Fibroblast of skin of back (primary cell): ENCODE measurements at regions not wholly inside any gene's neighbourhood (a gene's known extent, or its start where the extent isn't known, plus 50 kb on each side); places are given as distances from the start of the nearest gene placed in this dataset.
A peak's percentile ranks its signal among the peaks of the same experiment; 100 is the strongest.
"Not testable (repeated sequence)": the region's sequence is repeated elsewhere in the genome, so short reads cannot be mapped to it uniquely, and the experiment has no call there.

ENCODE experiments used
- DNase-seq: peaks from one replicate; pipeline ENCODE4 v3.0.0-alpha.2; 2013

DNA sequence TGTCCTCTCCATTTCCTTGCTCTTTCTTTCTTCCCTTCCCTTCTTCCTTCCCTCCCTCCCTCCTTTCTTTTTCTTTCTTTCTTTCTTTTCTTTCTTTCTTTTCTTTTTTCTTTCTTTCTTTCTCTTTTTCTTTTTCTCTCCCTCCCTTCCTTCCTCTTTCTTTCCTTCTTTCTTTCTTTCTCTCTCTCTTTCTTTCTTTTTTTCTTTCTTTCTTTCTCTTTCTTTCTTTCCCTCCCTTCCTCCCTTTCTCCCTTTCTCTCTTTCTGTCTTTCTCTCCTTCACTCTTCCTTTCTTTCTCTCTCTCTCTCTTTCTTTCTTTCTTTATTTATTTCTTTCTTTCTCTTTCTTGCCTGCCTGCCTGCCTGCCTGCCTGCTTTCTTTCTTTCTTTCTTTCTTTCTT is 326.8 kb upstream of the ONECUT1 start:
- not testable (repeated sequence) for DNase-seq

DNA sequence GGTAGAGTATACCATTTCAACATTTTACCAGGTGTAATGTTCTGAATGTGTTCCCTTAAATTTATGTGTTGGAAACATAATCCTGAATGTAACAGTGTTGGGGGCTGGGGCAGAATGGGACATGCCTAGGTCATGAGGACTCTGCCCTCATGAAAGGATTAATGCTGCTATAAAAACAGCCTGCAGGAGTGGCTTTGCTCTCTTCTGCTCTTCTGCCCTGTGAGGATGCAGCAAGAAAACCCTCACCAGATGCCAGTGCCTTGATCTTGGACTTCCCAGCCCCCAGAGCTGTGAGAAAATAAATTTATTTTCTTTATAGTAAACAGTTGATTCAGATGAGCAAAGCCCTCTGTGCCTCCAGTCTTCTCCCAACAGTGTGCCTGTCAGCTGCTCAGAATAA is 326.0 kb upstream of the ONECUT1 start:
- no peak for DNase-seq

DNA sequence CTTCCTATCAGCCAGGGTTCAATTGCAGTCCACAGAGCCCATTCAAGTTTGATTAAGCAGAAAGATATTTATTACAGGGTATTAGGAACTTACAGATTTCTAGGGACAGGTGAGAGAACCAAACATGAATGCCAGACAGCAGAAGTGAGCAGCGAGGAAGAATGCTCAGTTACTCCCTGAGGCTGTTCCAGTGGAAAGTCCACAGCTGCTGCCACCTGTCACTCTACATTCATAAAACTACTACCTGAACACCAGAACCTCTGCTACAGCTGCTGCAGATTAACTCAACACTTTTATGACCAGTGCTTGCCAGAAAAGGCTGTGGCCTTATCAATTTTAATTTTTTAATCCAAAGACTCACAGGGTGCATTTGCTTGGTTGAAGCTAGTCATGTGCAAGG is 325.4 kb upstream of the ONECUT1 start:
- DNase-seq: no peak

DNA sequence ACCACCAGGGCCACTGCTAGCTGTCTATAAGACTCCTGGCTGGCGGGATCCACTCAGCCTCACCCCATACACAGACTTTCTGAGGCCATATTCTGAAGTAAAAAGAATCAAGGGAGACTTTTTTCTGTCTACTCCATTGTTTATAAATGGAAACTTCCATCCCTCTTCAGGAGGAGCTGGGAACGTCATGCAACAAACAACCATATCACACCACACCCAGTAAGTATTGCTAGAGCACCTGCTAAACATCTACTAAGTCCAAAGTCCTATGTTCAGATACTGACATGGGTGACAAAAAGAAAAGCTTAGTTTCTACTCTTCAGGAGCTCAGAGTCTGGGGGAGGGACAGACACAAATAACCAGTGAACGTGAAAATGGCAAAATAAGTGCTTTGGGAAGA is 324.8 kb upstream of the ONECUT1 start:
- DNase-seq: no peak

DNA sequence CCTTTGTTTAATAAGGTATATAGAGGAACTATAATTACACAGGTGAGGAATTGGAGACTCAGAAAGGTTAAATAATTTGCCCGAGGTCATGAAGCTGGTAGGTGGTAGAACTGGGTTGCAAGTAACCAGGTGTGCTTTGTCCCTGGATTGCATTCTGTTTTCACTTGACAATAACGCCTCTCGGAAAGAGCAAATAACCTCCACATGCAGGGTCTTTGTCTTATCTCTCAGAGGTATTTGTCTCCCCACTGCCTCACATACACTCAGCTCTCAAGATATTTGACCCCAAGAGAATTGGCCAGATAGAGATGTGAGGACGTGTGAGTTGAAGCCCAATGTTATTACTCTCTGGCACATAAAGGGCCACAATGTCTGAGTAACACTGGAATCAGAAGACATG is 320.9 kb upstream of the ONECUT1 start:
- no peak for DNase-seq

DNA sequence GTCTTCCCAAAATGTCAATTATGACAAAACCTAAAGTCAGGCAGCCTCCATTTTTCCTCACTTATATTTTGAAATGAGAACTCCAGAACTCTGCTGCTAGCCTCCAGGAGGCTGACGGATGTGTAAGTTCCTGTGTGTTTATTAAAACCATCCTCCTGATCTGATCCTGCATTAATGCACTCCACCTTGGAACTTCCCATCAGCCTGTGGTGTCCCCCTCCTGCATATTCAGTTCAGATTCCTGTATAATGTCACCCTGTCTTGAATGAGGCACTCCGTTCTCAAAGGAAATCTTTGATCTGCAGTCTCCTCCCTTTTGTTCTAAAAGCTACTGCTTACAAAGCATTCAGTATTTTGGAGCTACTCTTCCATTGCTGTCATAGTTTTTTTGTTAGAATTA is 318.2 kb upstream of the ONECUT1 start:
- DNase-seq: no peak

DNA sequence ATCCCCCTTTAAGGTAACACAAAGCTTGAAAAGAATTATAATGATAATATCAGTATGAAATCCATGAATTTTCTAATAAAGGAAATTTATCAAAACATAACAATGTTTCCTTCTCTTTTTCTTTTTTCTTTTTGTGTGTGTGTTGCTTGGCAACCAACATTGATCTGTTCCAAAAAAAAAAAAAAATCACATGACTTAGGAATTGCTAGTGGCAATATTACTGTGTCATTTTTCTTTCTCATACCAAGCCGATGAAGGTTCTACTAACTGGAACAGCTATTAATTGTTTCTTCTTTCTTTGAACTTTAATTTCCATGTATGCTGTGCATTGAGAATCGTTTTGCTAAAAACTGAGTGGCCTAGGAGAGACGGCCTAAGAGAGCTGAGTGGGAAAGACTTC is 317.7 kb upstream of the ONECUT1 start:
- DNase-seq: no peak

DNA sequence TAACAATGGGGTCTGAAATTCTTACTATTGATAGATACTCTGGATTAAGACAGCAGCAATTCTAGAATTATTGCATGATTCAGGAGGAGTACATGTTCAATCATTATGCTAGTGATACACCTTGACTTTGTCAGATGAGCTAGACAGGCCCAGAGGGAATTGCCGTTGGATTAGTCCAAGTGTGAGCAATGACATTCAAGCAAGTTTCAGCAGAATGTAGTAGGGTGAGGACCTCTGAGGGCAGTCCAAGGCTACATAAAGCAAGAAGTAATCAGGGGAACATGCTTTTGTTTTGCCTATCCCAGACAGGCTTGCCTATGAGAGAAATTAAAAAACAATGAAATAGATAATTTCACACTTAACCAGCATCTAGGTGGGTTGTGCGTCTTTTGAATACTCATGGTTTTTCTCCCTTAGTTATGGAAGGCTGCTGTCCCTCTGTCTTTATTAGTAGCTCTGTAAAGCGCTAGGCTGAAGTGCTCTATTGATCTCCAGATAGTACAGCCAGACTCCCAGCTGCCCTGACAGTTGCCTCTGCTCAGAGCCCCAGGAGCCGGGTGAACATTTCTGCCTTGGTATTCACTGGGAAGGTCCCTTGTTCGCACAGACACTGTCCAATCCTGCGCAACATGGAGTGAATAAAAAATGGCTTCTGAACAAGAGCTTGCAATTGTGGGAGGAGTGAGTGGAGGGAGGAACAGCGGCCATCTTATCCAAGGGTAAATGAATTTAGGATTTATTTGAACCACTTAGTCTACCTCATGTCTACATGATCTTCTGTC is 316.6 kb upstream of the ONECUT1 start:
- DNase-seq: no peak

DNA sequence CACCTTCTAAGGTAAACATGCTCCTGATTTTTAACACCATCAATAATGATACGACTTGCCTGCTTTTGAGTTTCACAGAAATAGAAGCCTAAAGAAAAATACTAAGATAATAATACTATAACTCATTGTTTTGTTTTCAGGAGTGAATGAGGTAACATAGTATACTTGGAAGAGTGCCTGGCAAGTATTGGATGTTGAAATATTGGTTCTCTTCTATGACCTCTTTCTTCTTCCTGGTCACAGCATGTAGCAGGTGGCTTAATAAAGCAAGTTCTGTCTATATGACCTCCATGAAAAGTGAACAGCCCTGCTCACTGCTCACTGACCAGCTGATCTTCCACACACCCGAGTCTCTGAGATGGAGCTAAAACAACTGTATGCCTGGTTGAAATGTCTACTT is 312.3 kb upstream of the ONECUT1 start:
- no peak for DNase-seq

DNA sequence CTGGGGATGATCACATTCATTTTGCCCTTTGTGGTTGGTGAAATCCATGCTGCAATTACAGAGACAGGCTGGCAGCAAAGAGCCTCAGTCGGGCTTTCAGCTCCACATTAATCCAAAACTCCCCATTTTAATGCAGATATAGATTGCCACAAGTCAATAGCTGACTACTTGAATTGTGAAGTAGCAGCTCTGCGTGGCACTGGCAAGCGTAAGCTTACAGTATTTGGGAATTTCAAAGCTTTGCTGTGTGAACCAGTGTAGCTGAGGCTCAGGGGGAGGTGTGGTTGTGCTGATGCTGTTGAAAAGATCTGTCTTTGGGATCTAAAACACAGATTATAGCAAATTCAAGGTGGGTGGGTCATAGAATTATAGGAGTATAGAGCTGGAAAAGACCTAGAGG is 290.3 kb upstream of the ONECUT1 start:
- DNase-seq: no peak

DNA sequence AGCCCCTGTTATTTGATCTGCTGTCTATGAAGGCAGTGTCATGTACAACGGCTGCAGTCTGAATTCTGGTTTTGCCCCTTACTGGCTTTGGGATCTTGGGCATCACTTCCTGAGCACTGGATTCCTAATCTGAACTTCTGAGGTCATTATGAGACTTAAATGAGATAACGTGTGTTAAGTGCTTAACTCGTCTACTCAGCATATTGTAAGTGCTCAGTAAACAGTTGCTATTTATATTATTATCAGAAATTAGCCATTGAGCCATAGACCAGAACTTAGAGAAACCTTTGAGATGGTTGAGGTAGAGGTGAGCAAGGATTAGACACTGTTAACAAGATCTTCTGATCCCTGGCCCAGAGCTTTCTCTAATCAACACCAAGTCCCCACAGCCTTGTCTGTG is 284.1 kb upstream of the ONECUT1 start:
- DNase-seq: no peak

DNA sequence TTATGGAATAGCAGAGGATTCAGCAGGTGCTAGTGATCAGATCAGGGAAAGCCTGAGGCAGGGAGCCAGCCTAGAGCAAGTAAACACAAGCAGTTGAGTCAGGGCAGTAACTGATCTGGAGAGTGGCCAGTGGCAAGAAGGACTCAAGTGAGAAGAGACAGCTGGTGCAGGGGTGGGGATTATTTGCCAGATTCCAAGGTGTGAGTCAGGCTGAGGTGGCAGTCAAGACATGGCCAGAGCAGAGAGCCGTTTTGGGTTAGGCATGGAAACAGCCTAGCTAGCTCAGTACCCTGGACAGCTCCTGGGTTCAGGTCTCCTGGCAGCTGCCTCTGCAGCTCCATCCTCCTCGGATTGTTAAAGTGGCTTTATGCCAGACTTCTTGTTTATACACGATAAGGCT is 281.9 kb upstream of the ONECUT1 start:
- peak; percentile 27 for DNase-seq

DNA sequence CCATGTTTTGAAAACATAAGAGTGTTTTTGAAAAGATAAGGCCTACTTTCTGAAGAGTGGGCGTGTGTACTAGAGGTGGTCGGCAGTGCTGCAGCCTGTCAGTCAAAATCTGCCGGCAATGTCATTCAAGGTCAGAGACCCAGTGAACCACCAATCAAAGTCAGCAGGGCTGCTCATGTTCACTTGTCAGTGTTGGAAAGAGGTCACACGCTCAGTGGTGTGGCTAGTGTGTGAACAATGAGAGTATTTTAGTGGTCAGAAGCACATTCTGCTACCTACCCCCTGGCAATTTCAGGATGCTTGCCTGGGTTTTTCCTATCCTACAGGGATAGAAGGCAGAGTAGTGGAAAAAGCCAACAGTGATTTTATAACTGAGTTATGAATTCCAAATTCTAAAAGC is 278.5 kb upstream of the ONECUT1 start:
- no peak for DNase-seq

DNA sequence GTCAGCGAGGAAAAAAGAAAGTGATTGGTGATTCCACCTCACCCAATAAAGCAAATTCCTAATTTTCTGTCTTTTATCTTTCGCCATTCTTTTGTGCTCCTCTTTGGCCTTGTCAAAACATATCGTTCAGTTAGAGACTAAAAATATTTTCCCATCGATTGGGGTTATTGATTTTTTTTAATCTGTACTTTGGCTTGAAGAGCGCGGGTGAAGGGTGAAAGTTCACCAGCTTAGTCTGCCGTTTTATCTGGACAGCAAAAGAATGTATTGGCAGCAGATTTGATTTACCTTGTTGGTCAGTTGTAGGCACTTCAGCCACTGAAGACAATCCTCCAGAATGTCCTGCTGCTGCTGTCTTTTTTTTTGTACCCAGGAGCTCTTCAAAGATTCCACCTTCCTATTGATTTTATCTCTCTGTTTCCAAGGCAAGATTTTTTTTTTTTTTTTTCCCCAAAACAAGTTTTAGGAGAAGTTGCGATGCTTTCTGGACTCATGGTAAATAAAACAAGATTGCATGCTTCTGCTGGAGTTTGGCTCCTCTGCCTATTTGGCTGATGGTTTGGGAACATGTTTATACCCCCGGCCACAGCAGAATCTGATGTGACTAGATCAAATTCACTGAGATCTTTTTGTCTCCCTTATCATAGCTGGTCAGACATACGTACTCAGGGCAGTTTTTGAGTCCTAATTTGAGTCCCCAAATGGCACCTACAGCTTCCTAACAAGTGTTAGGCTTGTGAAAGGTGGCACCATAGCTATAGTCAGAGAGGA is 269.3 kb upstream of the ONECUT1 start:
- DNase-seq: no peak

DNA sequence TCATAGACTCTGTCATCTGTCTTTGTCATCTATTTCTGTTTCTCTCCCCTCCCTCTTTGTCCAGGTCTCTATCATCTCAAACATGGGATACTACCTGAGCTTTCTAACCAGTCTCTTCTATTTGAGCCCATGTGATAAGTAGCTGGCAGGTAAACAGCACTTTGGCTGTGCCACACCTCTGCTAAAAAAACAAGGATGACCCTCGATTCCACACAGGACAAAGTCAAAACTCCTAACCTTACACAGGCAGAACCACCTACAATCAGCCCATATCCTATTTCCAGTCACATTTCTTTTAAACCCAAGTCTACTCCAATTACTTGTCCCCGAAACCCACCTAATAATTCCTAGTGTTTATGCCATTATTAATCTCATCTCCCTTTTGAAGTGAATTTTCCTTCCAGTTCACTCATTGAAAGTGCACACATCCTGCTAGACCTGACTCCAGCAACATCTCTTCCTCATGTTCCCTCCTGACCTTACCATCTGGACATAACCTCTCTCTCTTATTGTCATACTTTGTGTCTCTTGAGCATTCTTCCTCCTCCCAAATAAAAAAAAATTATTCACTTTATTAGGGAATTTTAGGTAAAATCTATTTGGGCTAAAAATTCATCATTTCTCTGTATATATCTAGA is 256.1 kb upstream of the ONECUT1 start:
- DNase-seq: no peak

DNA sequence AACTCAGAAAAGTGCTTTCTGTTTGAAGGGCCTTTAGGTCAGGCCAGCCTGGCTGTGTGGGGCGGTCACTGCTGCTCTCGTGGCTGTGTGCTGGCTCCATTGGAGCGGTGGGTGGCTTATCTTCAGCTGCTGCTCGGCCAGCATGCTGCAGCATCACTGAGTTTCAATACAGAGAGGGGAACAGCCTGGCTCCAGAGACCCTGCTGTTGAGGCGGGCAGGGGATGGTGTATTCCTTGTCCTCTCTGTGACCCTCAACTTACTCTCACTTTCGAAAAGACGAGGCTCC is 248.5 kb upstream of the ONECUT1 start:
- no peak for DNase-seq

DNA sequence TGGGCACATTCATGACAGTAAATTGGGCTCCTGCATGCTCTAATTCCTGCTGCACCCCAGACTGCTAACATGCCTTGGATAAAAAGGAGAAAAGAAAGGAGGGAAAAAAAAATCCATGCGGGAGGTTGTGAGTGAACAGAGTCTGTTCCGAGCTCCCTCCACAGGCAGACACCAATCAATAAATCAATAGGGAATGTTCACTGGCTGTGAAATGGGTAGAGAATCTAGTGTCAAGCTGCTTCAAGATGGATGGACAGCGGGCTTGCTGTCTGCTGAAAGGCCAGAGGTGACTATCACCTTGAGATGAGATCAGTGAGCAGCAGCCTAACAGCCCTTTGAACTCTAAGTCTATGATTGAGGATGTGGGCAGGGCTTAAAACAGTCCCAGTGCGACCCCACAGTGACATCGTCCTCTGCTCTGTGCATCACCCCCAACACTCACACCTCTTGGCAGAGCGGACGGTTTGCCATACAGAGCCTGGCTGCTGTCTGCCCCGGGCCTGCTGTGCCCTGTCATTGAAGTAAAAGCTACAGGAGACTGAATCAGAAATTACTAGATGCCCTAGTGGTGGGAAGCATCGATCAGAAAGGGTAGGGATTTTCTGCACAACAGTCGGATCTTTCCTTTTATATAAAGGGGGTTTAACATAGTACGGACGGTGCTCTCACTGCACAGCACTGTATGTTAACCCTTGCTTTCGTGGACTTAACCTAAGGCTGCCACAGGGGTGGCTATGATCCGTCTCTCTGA is 247.9 kb upstream of the ONECUT1 start:
- DNase-seq: no peak

DNA sequence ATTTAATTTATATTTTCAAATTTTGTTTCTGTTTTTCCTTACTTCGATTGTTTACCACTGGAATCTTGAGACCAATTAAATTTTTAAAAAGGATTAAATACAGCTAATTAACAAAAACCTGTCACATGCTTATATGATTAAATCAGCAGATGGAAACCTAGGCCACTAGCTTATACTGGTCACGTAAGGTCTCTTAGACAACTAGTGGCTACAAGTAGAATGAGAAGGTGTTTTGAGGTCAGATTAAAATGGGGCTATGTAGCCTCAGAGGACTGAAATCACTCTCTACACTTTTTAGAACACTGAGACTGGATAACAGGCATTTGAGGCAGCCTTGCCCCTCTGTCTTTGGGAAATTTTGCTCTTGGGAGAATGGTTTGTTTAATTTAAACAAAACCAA is 246.5 kb upstream of the ONECUT1 start:
- DNase-seq: no peak

DNA sequence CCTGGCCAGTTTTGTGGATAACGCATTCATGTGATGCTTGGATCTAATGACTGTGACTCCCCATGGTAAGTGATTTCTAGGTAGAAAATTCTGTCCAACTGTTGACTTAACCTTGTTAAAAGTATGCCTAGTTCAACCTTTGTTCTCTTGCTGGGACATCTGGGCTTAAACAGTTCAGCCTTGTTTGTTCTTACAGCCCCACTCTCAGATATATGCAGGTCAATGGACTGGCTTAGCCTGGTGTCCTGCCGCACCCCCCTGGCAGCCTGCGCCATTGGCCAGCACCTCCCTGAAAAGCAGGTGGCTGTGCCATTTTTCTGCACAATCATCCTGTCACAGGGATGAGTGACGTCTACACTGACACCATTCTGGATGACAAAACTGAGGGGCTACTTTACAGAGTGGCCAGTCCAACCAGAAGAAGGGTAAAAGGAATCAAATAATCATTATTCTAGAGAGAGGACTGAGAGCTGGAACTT is 244.7 kb upstream of the ONECUT1 start:
- no peak for DNase-seq

DNA sequence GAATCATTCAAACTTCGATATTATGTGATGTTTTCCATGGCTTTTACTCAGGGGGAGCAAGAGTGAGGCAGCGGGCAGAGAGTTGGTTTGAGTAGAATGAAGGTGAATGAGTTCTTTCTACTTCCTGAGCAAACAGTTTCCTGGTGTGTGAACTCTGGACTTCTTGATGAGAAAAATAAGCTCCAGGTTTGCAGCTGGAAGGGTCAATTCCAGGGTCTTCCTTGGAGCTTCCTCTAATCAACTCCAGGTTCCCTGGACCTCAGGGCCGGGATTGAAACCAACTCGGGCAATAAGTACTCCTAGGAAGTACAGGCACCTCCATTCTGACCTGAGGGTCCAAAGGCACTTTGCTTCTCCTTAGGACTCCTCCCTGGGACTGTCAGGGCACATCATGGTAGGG is 243.6 kb upstream of the ONECUT1 start:
- DNase-seq: no peak

DNA sequence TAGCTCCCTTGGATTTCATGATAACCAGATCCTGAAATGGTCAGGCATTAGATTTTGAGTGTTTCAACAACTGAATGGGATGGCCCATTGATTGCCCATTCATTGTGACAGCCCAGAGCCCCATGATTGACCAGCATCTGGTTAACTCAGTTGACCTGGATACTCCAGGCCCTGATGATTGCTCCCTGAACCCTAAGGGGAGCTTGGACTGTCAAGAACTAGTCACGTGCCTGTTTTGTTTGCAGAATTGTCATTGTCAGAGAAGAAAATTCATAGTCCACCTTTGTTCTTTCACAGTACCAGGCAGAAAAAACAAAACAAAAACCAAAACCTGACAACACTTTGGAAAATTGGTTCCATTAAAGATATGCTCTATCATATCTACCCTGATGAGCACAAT is 241.3 kb upstream of the ONECUT1 start:
- no peak for DNase-seq

DNA sequence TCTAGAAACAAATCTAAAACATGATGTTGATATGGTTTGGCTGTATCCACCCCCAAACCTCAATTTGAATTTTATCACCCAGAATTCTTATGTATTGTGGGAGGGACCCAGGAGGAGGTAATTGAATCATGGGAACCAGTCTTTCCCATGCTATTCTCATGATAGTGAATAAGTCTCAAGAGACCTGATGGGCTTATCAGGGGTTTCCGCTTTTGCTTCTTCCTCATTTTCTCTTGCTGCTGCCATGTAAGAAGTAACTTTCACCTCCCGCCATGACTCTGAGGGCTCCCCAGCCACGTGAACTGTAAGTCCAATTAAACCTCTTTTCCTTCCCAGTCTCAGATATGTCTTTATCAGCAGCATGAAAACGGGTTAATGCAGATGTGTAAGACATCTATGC is 232.7 kb upstream of the ONECUT1 start:
- no peak for DNase-seq

DNA sequence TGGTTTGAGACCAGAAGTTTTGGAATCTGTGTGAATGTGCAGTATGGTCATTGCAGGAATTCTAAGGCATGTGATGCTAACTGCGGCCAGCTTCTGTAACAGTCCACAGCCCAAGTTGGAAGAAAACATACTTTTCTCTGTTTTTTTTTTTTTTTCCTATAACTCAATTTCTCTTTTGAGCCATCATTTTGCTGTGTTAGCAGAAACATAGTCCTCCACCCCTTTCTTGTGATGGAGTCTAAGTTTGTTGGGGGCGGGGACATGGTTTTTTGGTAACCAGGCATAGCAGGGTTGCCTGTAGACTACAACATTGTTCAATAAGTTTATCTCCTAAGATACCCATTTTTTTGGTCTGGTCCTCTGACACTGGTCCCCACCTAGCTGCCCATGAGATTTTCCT is 223.2 kb upstream of the ONECUT1 start:
- no peak for DNase-seq
